ENCODE measurements at regions not wholly inside any gene's neighbourhood (a gene's known extent, or its start where the extent isn't known, plus 50 kb on each side); places are given as distances from the start of the nearest gene placed in this dataset.
A peak's percentile ranks its signal among the peaks of the same experiment; 100 is the strongest.

GRCh38 chr14:55845963-55846825, 266.2 kb downstream of the KTN1 start:
- TF ChIP-seq CTCF (IDR thresholded peaks at IDR 0.05): no peak

DNA sequence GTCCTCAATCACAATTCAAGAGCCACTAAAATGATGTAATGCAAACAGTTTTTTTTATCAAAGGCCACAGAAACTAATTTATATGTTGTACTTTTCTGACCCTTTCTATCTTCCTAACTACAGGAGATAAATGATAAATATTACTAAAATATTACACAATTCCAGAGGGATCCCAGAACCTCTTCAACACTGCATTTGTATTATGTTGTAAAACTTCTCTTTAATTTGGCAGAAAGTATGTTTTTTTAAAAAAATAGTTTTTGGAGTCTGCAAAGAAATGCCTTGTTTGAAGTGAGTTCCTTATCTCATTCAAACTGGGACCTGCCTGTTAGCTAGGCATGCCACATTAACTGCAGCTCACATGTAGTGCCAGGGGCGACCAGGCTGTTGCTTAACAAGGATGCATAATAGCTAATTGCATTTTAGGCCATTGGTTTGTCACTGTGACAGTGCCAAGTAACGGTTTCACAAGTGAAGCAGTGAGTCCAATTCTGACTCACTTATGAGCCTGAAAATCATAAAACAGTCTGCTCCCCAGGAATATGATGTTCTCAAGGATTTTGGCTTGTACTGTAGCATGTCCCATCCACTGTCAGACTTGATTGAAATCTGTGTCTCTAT, 266.9 kb downstream of the KTN1 start:
- ATAC-seq (ENCODE audit: insufficient number of reproducible peaks, low FRiP score, low read depth) (no peak), DNase-seq (ENCODE audit: low spot score) (peak; percentile 11)
- no peaks in the 10 kb centered on the region for H3K36me3 ChIP-seq
- no peak overlapping the region for H3K27ac ChIP-seq
- H3K27me3 ChIP-seq (replicated peaks; ENCODE audit: insufficient read depth): no peaks in the 10 kb centered on the region
- H3K4me3 ChIP-seq: no peak overlapping the region
- TF ChIP-seq CTCF (IDR thresholded peaks at IDR 0.05): no peak
- H3K4me1 ChIP-seq (ENCODE audit: control insufficient read depth in 1 of 2, low read depth in 2 of 2): peaks cover 7 to 11% of the 10 kb centered on the region in 2 donors
- no peaks in the 10 kb centered on the region for H3K9me3 ChIP-seq

More at GRCh38 chr14:55845963-55846825, 266.2 kb downstream of the KTN1 start:
- H3K4me3 ChIP-seq: no peak overlapping the region
- DNase-seq (ENCODE audit: low spot score) (no peak), ATAC-seq (ENCODE audit: insufficient number of reproducible peaks, low FRiP score, low read depth) (no peak)
- no peaks in the 10 kb centered on the region for H3K36me3 ChIP-seq
- no peaks in the 10 kb centered on the region for H3K27me3 ChIP-seq (replicated peaks; ENCODE audit: insufficient read depth)
- H3K9me3 ChIP-seq: no peaks in the 10 kb centered on the region
- H3K4me1 ChIP-seq (ENCODE audit: control insufficient read depth in 1 of 2, low read depth in 2 of 2): peaks cover 7 to 11% of the 10 kb centered on the region in 2 donors
- no peak overlapping the region for H3K27ac ChIP-seq

DNA sequence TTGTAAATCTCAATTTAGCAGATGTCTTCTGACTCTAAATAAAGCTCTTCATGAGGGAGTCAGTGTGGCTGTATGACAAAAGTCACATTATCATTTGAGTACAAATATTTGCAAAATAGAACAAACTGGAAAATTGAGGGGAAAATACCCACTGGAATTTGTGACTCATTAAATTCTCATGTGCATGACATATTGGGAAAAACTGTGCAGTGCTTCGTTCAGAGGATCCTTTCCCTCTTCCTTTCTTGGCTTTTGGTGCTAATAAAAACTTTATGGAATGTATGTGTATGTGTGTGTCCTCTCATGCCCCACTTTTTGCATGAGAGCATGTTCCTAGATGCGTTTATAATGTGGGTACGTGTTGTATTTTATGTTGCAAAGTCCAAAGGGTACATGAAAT, 267.8 kb downstream of the KTN1 start:
- no peak overlapping the region for H3K27ac ChIP-seq
- DNase-seq (ENCODE audit: low spot score) (no peak), ATAC-seq (ENCODE audit: insufficient number of reproducible peaks, low FRiP score, low read depth) (no peak)
- no peak for TF ChIP-seq CTCF (IDR thresholded peaks at IDR 0.05)
- peaks cover 7 to 11% of the 10 kb centered on the region in 2 donors for H3K4me1 ChIP-seq (ENCODE audit: control insufficient read depth in 1 of 2, low read depth in 2 of 2)
- no peak overlapping the region for H3K4me3 ChIP-seq
- H3K9me3 ChIP-seq: no peaks in the 10 kb centered on the region
- H3K36me3 ChIP-seq: no peaks in the 10 kb centered on the region
- H3K27me3 ChIP-seq (replicated peaks; ENCODE audit: insufficient read depth): no peaks in the 10 kb centered on the region

DNA sequence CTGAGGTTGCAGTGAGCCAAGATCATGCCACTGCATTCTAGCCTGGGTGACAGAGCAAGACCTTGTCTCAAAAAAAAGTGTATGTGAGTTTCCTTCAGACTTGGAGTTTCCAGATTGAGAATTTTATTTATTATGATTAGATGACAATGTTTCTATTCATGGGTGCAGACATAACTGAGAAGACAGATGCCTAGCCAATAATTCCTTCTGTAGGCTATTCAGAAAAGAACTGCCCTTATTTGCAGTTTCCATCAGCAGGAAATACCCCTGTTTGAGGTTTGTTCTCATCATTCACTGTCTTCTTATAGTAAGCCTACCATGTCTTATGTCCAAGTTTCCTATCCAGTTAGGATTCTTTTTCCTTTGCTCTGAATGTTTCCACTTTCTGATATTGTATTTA, 269.0 kb downstream of the KTN1 start:
- TF ChIP-seq CTCF (IDR thresholded peaks at IDR 0.05): no peak
- DNase-seq (ENCODE audit: low spot score) (no peak), ATAC-seq (ENCODE audit: insufficient number of reproducible peaks, low FRiP score, low read depth) (no peak)
- no peak overlapping the region for H3K27ac ChIP-seq
- H3K4me1 ChIP-seq (ENCODE audit: control insufficient read depth in 1 of 2, low read depth in 2 of 2): peaks cover 7 to 11% of the 10 kb centered on the region in 2 donors
- H3K9me3 ChIP-seq: no peaks in the 10 kb centered on the region
- no peaks in the 10 kb centered on the region for H3K36me3 ChIP-seq
- H3K27me3 ChIP-seq (replicated peaks; ENCODE audit: insufficient read depth): no peaks in the 10 kb centered on the region
- no peak overlapping the region for H3K4me3 ChIP-seq

DNA sequence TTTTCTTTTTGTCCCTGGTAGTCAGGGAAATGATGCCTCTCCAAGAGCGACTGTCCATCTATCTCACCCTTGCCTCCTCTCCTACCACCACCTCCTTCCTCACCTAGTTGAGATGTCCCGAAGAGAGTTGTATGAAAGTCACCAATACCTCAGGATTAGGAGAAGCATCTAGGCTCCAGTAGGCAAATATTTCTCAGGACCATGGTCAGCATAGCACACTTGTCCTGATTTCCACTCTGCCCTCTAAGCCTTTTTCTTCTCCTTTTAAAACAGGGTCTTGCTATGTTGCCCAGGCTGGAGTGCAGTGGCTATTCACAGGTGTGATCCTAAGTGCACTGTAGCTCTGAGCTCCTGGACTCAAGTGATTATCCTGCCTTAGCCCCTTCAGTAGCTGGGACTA, 268.4 kb upstream of the PELI2 start:
- H3K4me3 ChIP-seq: no peak overlapping the region
- H3K27ac ChIP-seq: no peak overlapping the region
- H3K4me1 ChIP-seq (ENCODE audit: control insufficient read depth in 1 of 2, low read depth in 2 of 2): peaks cover 7 to 11% of the 10 kb centered on the region in 2 donors
- DNase-seq (ENCODE audit: low spot score) (no peak), ATAC-seq (ENCODE audit: insufficient number of reproducible peaks, low FRiP score, low read depth) (no peak)
- H3K27me3 ChIP-seq (replicated peaks; ENCODE audit: insufficient read depth): no peaks in the 10 kb centered on the region
- H3K9me3 ChIP-seq: no peaks in the 10 kb centered on the region
- no peaks in the 10 kb centered on the region for H3K36me3 ChIP-seq
- TF ChIP-seq CTCF (IDR thresholded peaks at IDR 0.05): no peak
